HG02571 (cell line): ENCODE measurements at regions not wholly inside any gene's neighbourhood (a gene's known extent, or its start where the extent isn't known, plus 50 kb on each side); places are given as distances from the start of the nearest gene placed in this dataset.

Source experiments
- ATAC-seq: cut with Tn5 transposase; IDR thresholded peaks from one replicate; pipeline ENCODE4 v1.9.1; 2021; ENCODE audit warnings: mild to moderate bottlenecking, moderate library complexity; ENCODE audit not compliant: unreplicated experiment

- no peak for ATAC-seq
These were observed 169.6 kb upstream of the CLEC14A start for GRCh38 chr14:38425324-38425976.

GRCh38 chr14:38420048-38420447, 164.2 kb upstream of the CLEC14A start:
- ATAC-seq, result no peak

GRCh38 chr14:38419579-38419978, 163.7 kb upstream of the CLEC14A start:
- ATAC-seq, result no peak

- ATAC-seq, result no peak
These were observed 156.8 kb upstream of the CLEC14A start for GRCh38 chr14:38412654-38413053.

GRCh38 chr14:38410442-38410841, 154.5 kb upstream of the CLEC14A start:
- no peak for ATAC-seq

- ATAC-seq, result no peak
These were observed 153.3 kb upstream of the CLEC14A start for GRCh38 chr14:38409071-38409705.

- no peak for ATAC-seq
These were observed 150.2 kb upstream of the CLEC14A start for GRCh38 chr14:38405851-38406635.

- no peak for ATAC-seq
These were observed 148.7 kb upstream of the CLEC14A start for GRCh38 chr14:38404616-38405015.

GRCh38 chr14:38404100-38404541, 148.2 kb upstream of the CLEC14A start:
- no peak for ATAC-seq

GRCh38 chr14:38400751-38401150, 144.9 kb upstream of the CLEC14A start:
- ATAC-seq, result no peak

- no peak for ATAC-seq
These were observed 143.8 kb upstream of the CLEC14A start for GRCh38 chr14:38399652-38400051.

GRCh38 chr14:38394767-38395166, 138.9 kb upstream of the CLEC14A start:
- no peak for ATAC-seq

- ATAC-seq, result no peak
These were observed 138.2 kb upstream of the CLEC14A start for GRCh38 chr14:38394064-38394463.

GRCh38 chr14:38391334-38391733, 135.4 kb upstream of the CLEC14A start:
- no peak for ATAC-seq

- ATAC-seq, result no peak
These were observed 133.8 kb upstream of the CLEC14A start for GRCh38 chr14:38389681-38390080.

GRCh38 chr14:38387821-38388220, 131.9 kb upstream of the CLEC14A start:
- no peak for ATAC-seq

- no peak for ATAC-seq
These were observed 129.9 kb upstream of the CLEC14A start for GRCh38 chr14:38385836-38386235.

- ATAC-seq, result no peak
These were observed 129.4 kb upstream of the CLEC14A start for GRCh38 chr14:38385343-38385742.

GRCh38 chr14:38384741-38385140, 128.8 kb upstream of the CLEC14A start:
- no peak for ATAC-seq

GRCh38 chr14:38367922-38368321, 112.0 kb upstream of the CLEC14A start:
- ATAC-seq, result no peak

- ATAC-seq, result no peak
These were observed 110.5 kb upstream of the CLEC14A start for GRCh38 chr14:38366374-38366773.

- ATAC-seq, result no peak
These were observed 107.3 kb upstream of the CLEC14A start for GRCh38 chr14:38363217-38363616.
